ENCODE measurements at regions not wholly inside any gene's neighbourhood (a gene's known extent, or its start where the extent isn't known, plus 50 kb on each side); places are given as distances from the start of the nearest gene placed in this dataset.

- ATAC-seq: no peak
- TF ChIP-seq ZNF8 (CRISPR knock-in tag; IDR thresholded peaks at IDR 0.05): no peak
- no peak for TF ChIP-seq RARB (CRISPR knock-in tag; IDR thresholded peaks at IDR 0.05)
- TF ChIP-seq ZC3H10 (CRISPR knock-in tag; IDR thresholded peaks at IDR 0.05): no peak
- TF ChIP-seq ZNF70 (CRISPR knock-in tag; IDR thresholded peaks at IDR 0.05): no peak
- TF ChIP-seq PATZ1 (CRISPR knock-in tag; IDR thresholded peaks at IDR 0.05; ENCODE audit: borderline replicate concordance): no peak
Measured at GRCh38 chr6:74671558-74672025, 534.3 kb downstream of the COL12A1 start.

- TF ChIP-seq GLIS3 (CRISPR knock-in tag; IDR thresholded peaks at IDR 0.05): no peak
- no peak for TF ChIP-seq ZFP3 (CRISPR knock-in tag; IDR thresholded peaks at IDR 0.05)
- no peak for TF ChIP-seq CSRNP3 (CRISPR knock-in tag; IDR thresholded peaks at IDR 0.05)
- no peak for TF ChIP-seq ZNF8 (CRISPR knock-in tag; IDR thresholded peaks at IDR 0.05)
- no peak for TF ChIP-seq TSHZ2 (CRISPR knock-in tag; IDR thresholded peaks at IDR 0.05)
- TF ChIP-seq ZC3H10 (CRISPR knock-in tag; IDR thresholded peaks at IDR 0.05): no peak
- no peak for TF ChIP-seq PPARA (CRISPR knock-in tag; IDR thresholded peaks at IDR 0.05; ENCODE audit: borderline replicate concordance)
- TF ChIP-seq POU6F1 (CRISPR knock-in tag; IDR thresholded peaks at IDR 0.05; ENCODE audit: borderline replicate concordance, low read depth): no peak
- TF ChIP-seq CSDC2 (CRISPR knock-in tag; IDR thresholded peaks at IDR 0.05): no peak
- TF ChIP-seq ZFP30 (CRISPR knock-in tag; IDR thresholded peaks at IDR 0.05): no peak
- no peak for TF ChIP-seq CREB5 (CRISPR knock-in tag; IDR thresholded peaks at IDR 0.05; ENCODE audit: low read depth)
- TF ChIP-seq ARNTL (CRISPR knock-in tag; IDR thresholded peaks at IDR 0.05; ENCODE audit: borderline replicate concordance, low read depth): no peak
- no peak for TF ChIP-seq TCF4 (CRISPR knock-in tag; IDR thresholded peaks at IDR 0.05; ENCODE audit: borderline replicate concordance)
- no peak for TF ChIP-seq ISL1 (CRISPR knock-in tag; IDR thresholded peaks at IDR 0.05)
- TF ChIP-seq ZNF70 (CRISPR knock-in tag; IDR thresholded peaks at IDR 0.05): no peak
- TF ChIP-seq ESRRG (CRISPR knock-in tag; IDR thresholded peaks at IDR 0.05): no peak
- no peak for ATAC-seq
Measured at GRCh38 chr6:74658391-74658790, 547.5 kb downstream of the COL12A1 start.

- TF ChIP-seq OSR1 (CRISPR knock-in tag; IDR thresholded peaks at IDR 0.05) (no peak), TSHZ2 (CRISPR knock-in tag; IDR thresholded peaks at IDR 0.05) (no peak), PATZ1 (CRISPR knock-in tag; IDR thresholded peaks at IDR 0.05; ENCODE audit: borderline replicate concordance) (no peak), ESRRG (CRISPR knock-in tag; IDR thresholded peaks at IDR 0.05) (no peak)
- ATAC-seq: no peak
Measured at GRCh38 chr6:74657931-74658330, 547.9 kb downstream of the COL12A1 start.

All from SK-N-SH treated with all-trans-retinoic acid at 6 μM for 48 hours (cell line).